GM12892 (cell line): ENCODE measurements at regions not wholly inside any gene's neighbourhood (a gene's known extent, or its start where the extent isn't known, plus 50 kb on each side); places are given as distances from the start of the nearest gene placed in this dataset.

Source experiments
- POLR2A ChIP-seq: IDR thresholded peaks from 2 replicates; pipeline ENCODE4 v1.6.1; 2011; ENCODE audit warnings: low read depth, low read length, control low read depth
- POLR2AphosphoS5 ChIP-seq: IDR thresholded peaks from 2 replicates; pipeline ENCODE4 v1.6.1; 2011; ENCODE audit warnings: low read depth, low read length, control low read depth
- TAF1 ChIP-seq: IDR thresholded peaks from 2 replicates; pipeline ENCODE4 v1.6.1; 2011; ENCODE audit warnings: low read depth, mild to moderate bottlenecking, control low read depth, low read length, borderline replicate concordance

DNA sequence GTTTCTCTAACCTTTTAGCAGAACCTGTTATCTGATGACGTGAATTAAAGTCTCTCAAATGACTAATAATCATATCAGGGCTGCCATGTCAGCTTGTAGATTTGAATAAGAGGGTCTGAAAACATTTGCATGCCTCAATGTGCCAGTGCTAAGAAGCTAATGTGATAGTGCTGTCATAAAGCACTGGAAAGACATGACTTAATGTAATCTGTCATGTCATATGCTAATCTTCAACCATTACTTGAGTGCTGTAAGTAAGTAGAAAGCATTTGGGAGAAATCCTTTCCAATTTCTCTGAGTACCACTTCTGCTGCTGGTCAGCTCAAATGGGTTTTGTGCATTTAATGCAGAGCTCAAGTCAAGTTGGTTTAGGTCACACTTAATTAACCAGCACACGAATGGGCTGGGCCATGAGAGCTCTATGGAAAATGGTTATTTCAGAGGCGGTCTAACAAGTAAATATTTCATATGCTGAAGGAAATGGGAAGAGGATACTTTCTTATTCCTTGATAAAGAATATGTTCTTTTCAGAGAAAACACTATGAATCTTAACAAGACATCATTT, 609.2 kb downstream of the LMO4 start:
- no peak for TF ChIP-seq TAF1
- no peak for TF ChIP-seq POLR2AphosphoS5
- no peak for TF ChIP-seq POLR2A
